Kidney (tissue), 13 donors: ENCODE measurements at regions not wholly inside any gene's neighbourhood (a gene's known extent, or its start where the extent isn't known, plus 50 kb on each side); places are given as distances from the start of the nearest gene placed in this dataset.

Experiments
- DNase-seq, 5 donors: peaks; one replicate each; pipeline ENCODE4 v3.0.0-alpha.2; 2013 to 2020
- FAIRE-seq: peaks from 2 replicates; lab custom pipeline; 2012; peaks lifted over from hg19 to GRCh38; lab: Jason Lieb, UNC
- H3K27ac ChIP-seq, 2 donors: one replicate each; pipeline ENCODE4 v1.7.0; 2013; ENCODE audit warnings: low read depth in 2 of 2, low read length in 2 of 2, inconsistent platforms in 1 of 2
- H3K27me3 ChIP-seq: one replicate; pipeline ENCODE4 v1.7.1; 2013; ENCODE audit warnings: low read length, inconsistent platforms; ENCODE audit not compliant: control insufficient read depth, insufficient read depth
- H3K36me3 ChIP-seq, 3 donors: one replicate each; pipeline versions ENCODE4 v1.7.0 to v1.7.1; 2013; ENCODE audit warnings: low read length in 3 of 3, control low read depth in 1 of 3, inconsistent platforms in 1 of 3; ENCODE audit not compliant: insufficient read depth in 3 of 3, control insufficient read depth in 2 of 3
- H3K4me1 ChIP-seq, 3 donors: one replicate each; pipeline versions ENCODE4 v1.7.0 to v1.7.1; 2013; ENCODE audit warnings: low read length in 3 of 3, inconsistent platforms in 1 of 3, low read depth in 1 of 3; ENCODE audit not compliant: control insufficient read depth in 2 of 3, insufficient read depth in 2 of 3
- H3K4me3 ChIP-seq, 3 donors: one replicate each; pipeline versions ENCODE4 v1.7.0 to v1.8.1; 2013; ENCODE audit warnings: low read length in 3 of 3, control low read depth in 1 of 3, inconsistent platforms in 1 of 3
- H3K9ac ChIP-seq, 3 donors: one replicate each; pipeline versions ENCODE4 v1.7.0 to v1.7.1; 2013; ENCODE audit warnings: low read length in 3 of 3, control low read depth in 1 of 3, inconsistent platforms in 1 of 3
- H3K9me3 ChIP-seq, 3 donors: one replicate each; pipeline versions ENCODE4 v1.7.0 to v1.7.1; 2013; ENCODE audit warnings: low read length in 3 of 3, control low read depth in 1 of 3, inconsistent platforms in 1 of 3; ENCODE audit not compliant: control insufficient read depth in 2 of 3, insufficient read depth in 1 of 3
- intact Hi-C: fragments of 100-400 bp; cut with DNase I; formaldehyde crosslinking; loops from one replicate; pipeline ENCODE4 v1.11.1; 2022
- TF ChIP-seq, protein P1 (sequence below): IDR thresholded peaks from 3 replicates; pipeline ENCODE4 v1.5.1; 2012; ENCODE audit warnings: mild to moderate bottlenecking, moderate library complexity, borderline replicate concordance; ENCODE audit not compliant: insufficient read depth; ENCODE audit errors: extremely low read depth
- donor health status: control.
- donor health status: control.
- donor health status: control.
- donor health status: control.
- donor health status: control.
- donor health status: DM: yes; HTN: yes; CAD: no.
- donor health status: Normal renal cell carcinoma (clear cell type).

DNA sequence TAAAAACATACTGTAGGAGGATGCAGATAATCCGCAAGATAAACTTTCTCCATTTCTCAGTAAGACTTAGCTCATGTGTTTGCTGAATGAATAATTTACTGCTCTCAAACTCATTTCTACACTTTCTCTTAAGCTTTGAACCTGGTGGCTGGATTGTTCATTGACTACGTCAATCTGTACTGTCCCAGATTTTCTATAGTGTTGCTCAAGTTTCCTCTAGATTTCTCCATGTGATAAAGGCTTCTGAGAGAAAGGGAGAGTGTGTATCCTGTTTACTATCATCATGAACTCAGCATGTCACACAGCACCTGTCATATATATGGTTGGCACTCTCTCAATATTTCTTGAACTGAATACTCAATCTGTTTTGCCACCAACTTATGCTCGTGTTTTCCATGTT, 518.0 kb upstream of the TBX3 start:
- Histone ChIP-seq H3K9me3 (no peaks in the 10 kb centered on the region), H3K27me3 (no peaks in the 10 kb centered on the region), H3K27ac (no peak overlapping the region), H3K9ac (no peak overlapping the region), H3K4me1 (no peaks in the 10 kb centered on the region), H3K36me3 (no peaks in the 10 kb centered on the region), H3K4me3 (no peak overlapping the region)
- intact Hi-C loops: no loop called here
- DNase-seq: no peak
- TF ChIP-seq, protein P1, sequence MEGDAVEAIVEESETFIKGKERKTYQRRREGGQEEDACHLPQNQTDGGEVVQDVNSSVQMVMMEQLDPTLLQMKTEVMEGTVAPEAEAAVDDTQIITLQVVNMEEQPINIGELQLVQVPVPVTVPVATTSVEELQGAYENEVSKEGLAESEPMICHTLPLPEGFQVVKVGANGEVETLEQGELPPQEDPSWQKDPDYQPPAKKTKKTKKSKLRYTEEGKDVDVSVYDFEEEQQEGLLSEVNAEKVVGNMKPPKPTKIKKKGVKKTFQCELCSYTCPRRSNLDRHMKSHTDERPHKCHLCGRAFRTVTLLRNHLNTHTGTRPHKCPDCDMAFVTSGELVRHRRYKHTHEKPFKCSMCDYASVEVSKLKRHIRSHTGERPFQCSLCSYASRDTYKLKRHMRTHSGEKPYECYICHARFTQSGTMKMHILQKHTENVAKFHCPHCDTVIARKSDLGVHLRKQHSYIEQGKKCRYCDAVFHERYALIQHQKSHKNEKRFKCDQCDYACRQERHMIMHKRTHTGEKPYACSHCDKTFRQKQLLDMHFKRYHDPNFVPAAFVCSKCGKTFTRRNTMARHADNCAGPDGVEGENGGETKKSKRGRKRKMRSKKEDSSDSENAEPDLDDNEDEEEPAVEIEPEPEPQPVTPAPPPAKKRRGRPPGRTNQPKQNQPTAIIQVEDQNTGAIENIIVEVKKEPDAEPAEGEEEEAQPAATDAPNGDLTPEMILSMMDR: no peak
- no peak for FAIRE-seq

GRCh38 chr12:115199831-115200230, 515.9 kb upstream of the TBX3 start:
- peak in 2 of 5 donors; percentile 14 to 43 for DNase-seq
- Histone ChIP-seq H3K4me3 (no peak overlapping the region), H3K27ac (no peak overlapping the region), H3K9me3 (no peaks in the 10 kb centered on the region), H3K4me1 (no peaks in the 10 kb centered on the region), H3K9ac (no peak overlapping the region), H3K36me3 (no peaks in the 10 kb centered on the region), H3K27me3 (no peaks in the 10 kb centered on the region)
- no peak for FAIRE-seq
- intact Hi-C loops: no loop called here
- TF ChIP-seq, protein P1: no peak

DNA sequence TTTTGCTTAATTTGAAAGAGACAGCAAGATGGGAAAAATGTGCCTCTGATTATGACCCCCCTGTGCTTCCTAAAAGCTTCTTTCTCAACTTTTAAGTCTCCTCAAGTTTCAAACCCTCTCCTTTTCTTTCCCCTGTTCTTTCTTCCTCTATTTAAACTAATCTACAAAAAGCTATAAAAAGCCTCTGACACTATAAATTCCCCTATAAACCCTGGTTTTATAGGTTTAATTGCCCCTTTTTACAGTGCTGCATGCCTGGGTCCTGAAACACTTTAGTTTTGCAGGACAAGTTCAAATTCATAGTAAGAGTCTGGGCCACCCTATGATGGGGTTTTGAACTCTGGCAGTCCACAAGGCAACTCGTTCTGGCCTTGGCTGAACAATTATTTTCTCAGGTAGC, 510.9 kb upstream of the TBX3 start:
- intact Hi-C loops: no loop called here
- H3K4me3 ChIP-seq: no peak overlapping the region
- no peak overlapping the region for H3K27ac ChIP-seq
- H3K9ac ChIP-seq: no peak overlapping the region
- H3K4me1 ChIP-seq: no peaks in the 10 kb centered on the region
- H3K36me3 ChIP-seq: no peaks in the 10 kb centered on the region
- TF ChIP-seq, protein P1: no peak
- DNase-seq: peak in 1 of 5 donors; percentile 18
- no peaks in the 10 kb centered on the region for H3K9me3 ChIP-seq
- FAIRE-seq: no peak
- H3K27me3 ChIP-seq: no peaks in the 10 kb centered on the region

- Histone ChIP-seq H3K36me3 (no peaks in the 10 kb centered on the region), H3K27me3 (no peaks in the 10 kb centered on the region), H3K9ac (no peak overlapping the region), H3K4me3 (no peak overlapping the region), H3K9me3 (no peaks in the 10 kb centered on the region), H3K4me1 (no peaks in the 10 kb centered on the region), H3K27ac (no peak overlapping the region)
- FAIRE-seq: no peak
- TF ChIP-seq, protein P1: no peak
- DNase-seq: no peak
- intact Hi-C loops: no loop called here
These were observed 510.5 kb upstream of the TBX3 start for GRCh38 chr12:115194448-115194847.
